ENCODE measurements at regions not wholly inside any gene's neighbourhood (a gene's known extent, or its start where the extent isn't known, plus 50 kb on each side); places are given as distances from the start of the nearest gene placed in this dataset.
"Not testable (repeated sequence)": the region's sequence is repeated elsewhere in the genome, so short reads cannot be mapped to it uniquely, and the experiment has no call there.

- Histone ChIP-seq H3K27ac (peak overlapping the region in 1 of 10 donors; percentile 40), H3K4me1 (peaks cover 0 to 19% (median 9%) of the 10 kb centered on the region in 9 donors), H3K36me3 (peaks cover 0 to 34% (median 0%) of the 10 kb centered on the region in 9 donors)
- 72 to 73% methylated on average over 6 of the region's 6 CpGs for WGBS, 2 donors
- intact Hi-C loops (cut with DNase I); DNase-seq; H3K27me3 ChIP-seq; ATAC-seq; H3K4me3 ChIP-seq; H3K9me3 ChIP-seq: not testable (repeated sequence)
Observed at GRCh38 chr2:131686164-131686893, 158.6 kb downstream of the CCDC74A start.

DNA sequence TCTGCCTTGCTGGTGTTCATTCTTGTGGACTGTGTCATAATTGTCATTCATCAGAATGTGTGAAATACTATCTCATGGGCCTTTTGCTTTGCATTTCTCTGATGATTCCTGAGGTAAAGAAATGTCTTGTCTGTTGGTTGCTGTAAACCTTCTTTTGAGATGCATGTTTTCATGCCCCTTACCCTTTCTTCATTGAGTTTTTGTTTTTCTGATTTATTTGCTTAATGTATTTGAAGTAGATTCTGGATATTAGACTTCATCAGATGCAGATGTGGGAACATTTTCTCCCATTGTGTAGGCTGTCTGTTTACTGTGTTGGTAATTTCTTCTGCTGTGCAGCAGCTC, 159.2 kb downstream of the CCDC74A start:
- H3K9me3 ChIP-seq; ATAC-seq; H3K27me3 ChIP-seq; H3K27ac ChIP-seq; H3K4me3 ChIP-seq; intact Hi-C loops (cut with DNase I); DNase-seq: not testable (repeated sequence)
- H3K36me3 ChIP-seq = peaks cover 0 to 34% (median 0%) of the 10 kb centered on the region in 9 donors
- peaks cover 0 to 15% (median 8%) of the 10 kb centered on the region in 9 donors for H3K4me1 ChIP-seq

DNA sequence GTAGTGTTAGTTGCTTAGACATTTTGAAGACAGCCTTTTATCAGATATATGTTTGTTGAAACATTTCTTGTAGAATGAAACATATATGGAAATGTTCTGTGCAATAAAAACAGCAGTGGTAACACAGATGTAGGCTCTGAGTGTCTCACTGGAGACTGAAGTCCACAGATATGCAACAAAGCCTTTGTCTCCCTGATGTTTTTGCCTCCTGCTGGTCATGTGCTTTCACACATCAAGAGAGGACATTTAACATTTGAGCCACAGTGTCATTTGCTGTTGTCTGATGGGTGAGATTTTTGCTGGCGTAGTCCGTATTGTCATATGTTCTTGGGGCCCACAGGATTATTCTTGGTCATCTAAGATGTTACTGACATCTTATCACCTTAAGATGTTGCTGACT, 161.4 kb downstream of the CCDC74A start:
- 96 to 98% methylated on average over 2 of the region's 2 CpGs for WGBS, 2 donors
- H3K27me3 ChIP-seq; H3K9me3 ChIP-seq; H3K4me3 ChIP-seq; H3K4me1 ChIP-seq; H3K27ac ChIP-seq; intact Hi-C loops (cut with DNase I); DNase-seq; ATAC-seq: not testable (repeated sequence)
- H3K36me3 ChIP-seq = peaks cover 0 to 34% (median 0%) of the 10 kb centered on the region in 9 donors

GRCh38 chr2:131711268-131711667, 183.6 kb downstream of the CCDC74A start:
- ATAC-seq; H3K27ac ChIP-seq; H3K4me1 ChIP-seq; intact Hi-C loops (cut with DNase I); DNase-seq; H3K27me3 ChIP-seq; H3K4me3 ChIP-seq; H3K9me3 ChIP-seq; H3K36me3 ChIP-seq: not testable (repeated sequence)
- 56 to 69% methylated on average over 2 of the region's 2 CpGs for WGBS, 2 donors

DNA sequence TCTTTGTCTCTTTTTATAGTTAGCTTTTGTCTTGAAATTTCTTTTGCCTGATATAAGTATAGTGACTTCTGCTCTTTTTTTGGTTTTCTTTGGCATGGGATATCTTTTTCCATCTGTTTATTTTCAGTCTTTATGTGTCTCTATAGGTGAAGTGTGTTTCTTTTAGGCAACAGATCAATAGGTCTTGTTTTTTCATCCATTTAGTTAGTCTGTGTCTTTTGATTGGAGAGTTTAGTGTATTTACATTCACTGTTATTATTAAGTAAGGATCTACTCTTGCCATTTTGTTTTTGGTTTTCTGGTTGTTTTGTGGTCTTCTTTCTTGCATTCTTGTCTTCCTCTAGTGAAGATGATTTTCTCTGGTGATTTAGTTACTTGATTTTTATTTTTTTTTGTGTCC, 190.2 kb downstream of the CCDC74A start:
- intact Hi-C loops (cut with DNase I); H3K4me3 ChIP-seq; H3K27me3 ChIP-seq; ATAC-seq; H3K4me1 ChIP-seq; H3K27ac ChIP-seq; DNase-seq; H3K36me3 ChIP-seq: not testable (repeated sequence)
- H3K9me3 ChIP-seq = peaks cover 0 to 11% (median 0%) of the 10 kb centered on the region in 11 donors

- H3K27me3 ChIP-seq; H3K27ac ChIP-seq; H3K36me3 ChIP-seq; ATAC-seq; H3K4me3 ChIP-seq; DNase-seq; H3K4me1 ChIP-seq; intact Hi-C loops (cut with DNase I): not testable (repeated sequence)
- peaks cover 0 to 11% (median 0%) of the 10 kb centered on the region in 11 donors for H3K9me3 ChIP-seq
- 56 to 81% methylated on average over 5 to 6 of the region's 6 CpGs for WGBS, 2 donors
Observed at GRCh38 chr2:131721163-131721562, 193.5 kb downstream of the CCDC74A start.

- H3K4me3 ChIP-seq; H3K27ac ChIP-seq; DNase-seq; H3K4me1 ChIP-seq; ATAC-seq; intact Hi-C loops (cut with DNase I); H3K27me3 ChIP-seq; H3K36me3 ChIP-seq: not testable (repeated sequence)
- 91 to 93% methylated on average over 2 of the region's 2 CpGs for WGBS, 2 donors
- H3K9me3 ChIP-seq = peaks cover 0 to 11% (median 0%) of the 10 kb centered on the region in 11 donors
Observed at GRCh38 chr2:131722256-131722655, 194.6 kb downstream of the CCDC74A start.

GRCh38 chr2:131724019-131724418, 196.3 kb downstream of the CCDC74A start:
- H3K4me1 ChIP-seq = no peaks in the 10 kb centered on the region
- H3K9me3 ChIP-seq = no peaks in the 10 kb centered on the region
- DNase-seq (peak; percentile 16 to 57), ATAC-seq (peak in 5 of 8 donors; percentile 50 to 93 (median 67))
- peaks cover 0 to 8% (median 0%) of the 10 kb centered on the region in 9 donors for H3K36me3 ChIP-seq
- H3K4me3 ChIP-seq = peak overlapping the region in 1 of 10 donors; percentile 14
- 34 to 54% methylated on average over 45 to 46 of the region's 46 CpGs for WGBS, 2 donors
- intact Hi-C loops (cut with DNase I) = no loop called here
- no peak overlapping the region for H3K27ac ChIP-seq
- H3K27me3 ChIP-seq = no peaks in the 10 kb centered on the region
- TF ChIP-seq CTCF (IDR thresholded peaks at IDR 0.05) = no peak

DNA sequence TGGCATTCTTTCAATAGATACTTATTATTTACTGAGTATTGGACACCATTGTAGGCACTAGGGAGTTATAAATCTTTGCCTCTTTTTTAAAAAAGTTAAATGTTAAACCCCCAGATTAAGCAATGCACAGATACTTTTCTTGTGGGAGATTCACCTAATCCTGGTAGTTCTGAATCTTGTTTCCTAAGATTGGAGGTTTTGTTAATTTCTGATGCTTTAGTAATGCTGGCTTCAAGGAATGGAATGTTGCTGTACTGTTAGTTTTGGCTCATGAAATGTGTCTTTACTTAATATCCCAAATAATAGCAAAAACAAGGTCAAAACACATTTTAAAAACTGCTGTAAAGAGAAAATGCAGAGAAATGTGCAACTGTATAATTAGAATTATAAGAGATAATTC, 200.8 kb downstream of the CCDC74A start:
- H3K27me3 ChIP-seq; H3K4me3 ChIP-seq; ATAC-seq; intact Hi-C loops (cut with DNase I); H3K27ac ChIP-seq; DNase-seq; H3K9me3 ChIP-seq; H3K4me1 ChIP-seq; H3K36me3 ChIP-seq: not testable (repeated sequence)

DNA sequence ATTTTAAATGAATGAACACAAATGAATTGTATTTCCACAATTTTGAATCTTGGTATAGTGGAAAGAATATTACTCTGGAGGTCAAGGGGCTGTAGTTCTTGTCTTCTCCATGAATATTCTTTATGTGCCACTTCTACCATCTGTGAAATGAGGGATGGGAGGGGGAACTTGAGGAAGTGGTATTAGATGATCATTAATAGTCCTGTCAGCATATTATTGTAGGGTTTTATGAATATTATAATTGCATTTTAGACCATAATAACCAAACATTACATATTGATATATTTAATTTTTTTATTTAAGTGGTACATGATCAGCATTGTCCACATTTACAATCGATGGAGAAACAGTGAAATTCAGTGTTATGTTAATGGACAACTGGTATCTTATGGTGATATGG, 205.8 kb downstream of the CCDC74A start:
- intact Hi-C loops (cut with DNase I); H3K27me3 ChIP-seq; H3K36me3 ChIP-seq; ATAC-seq; H3K4me1 ChIP-seq; DNase-seq; H3K4me3 ChIP-seq; H3K27ac ChIP-seq; H3K9me3 ChIP-seq: not testable (repeated sequence)
- 62 to 76% methylated on average over 1 of the region's 1 CpG for WGBS, 2 donors

- 79 to 100% methylated on average over 1 of the region's 1 CpG for WGBS, 2 donors
- H3K4me1 ChIP-seq; H3K9me3 ChIP-seq; ATAC-seq; DNase-seq; H3K4me3 ChIP-seq; H3K36me3 ChIP-seq; intact Hi-C loops (cut with DNase I); H3K27me3 ChIP-seq; H3K27ac ChIP-seq: not testable (repeated sequence)
Observed at GRCh38 chr2:131736406-131736805, 208.7 kb downstream of the CCDC74A start.
